Trophoblast cell (in vitro differentiated cells and primary cell): ENCODE measurements at regions not wholly inside any gene's neighbourhood (a gene's known extent, or its start where the extent isn't known, plus 50 kb on each side); places are given as distances from the start of the nearest gene placed in this dataset.

ENCODE experiments used
- DNase-seq, 2 donors: peaks; one replicate each; pipeline ENCODE4 v3.0.0-alpha.2; 2016
- H2AFZ ChIP-seq: 2 replicates; pipeline ENCODE4 v1.6.1; 2013; ENCODE audit warnings: low read length, moderate library complexity, mild to moderate bottlenecking; ENCODE audit not compliant: insufficient read depth, poor library complexity
- H2AK5ac ChIP-seq: 2 replicates; pipeline ENCODE4 v1.6.1; 2013; ENCODE audit warnings: mild to moderate bottlenecking, low read length
- H2BK120ac ChIP-seq: 2 replicates; pipeline ENCODE4 v1.6.1; 2013; ENCODE audit warnings: low read length, mild to moderate bottlenecking, moderate library complexity; ENCODE audit not compliant: insufficient read depth, poor library complexity
- H2BK12ac ChIP-seq: 2 replicates; pipeline ENCODE4 v1.6.1; 2013; ENCODE audit warnings: mild to moderate bottlenecking, low read length, moderate library complexity
- H2BK5ac ChIP-seq: 2 replicates; pipeline ENCODE4 v1.6.1; 2013; ENCODE audit warnings: low read length, low read depth, moderate library complexity, mild to moderate bottlenecking; ENCODE audit not compliant: poor library complexity
- H3K14ac ChIP-seq: 2 replicates; pipeline ENCODE4 v1.6.1; 2013; ENCODE audit warnings: mild to moderate bottlenecking, low read length
- H3K18ac ChIP-seq: 2 replicates; pipeline ENCODE4 v1.6.1; 2013; ENCODE audit warnings: mild to moderate bottlenecking, low read length
- H3K23ac ChIP-seq: 2 replicates; pipeline ENCODE4 v1.6.1; 2013; ENCODE audit warnings: low read length
- H3K27ac ChIP-seq: 2 replicates; pipeline ENCODE4 v1.5.1; 2013; ENCODE audit warnings: low read depth, mild to moderate bottlenecking, inconsistent platforms, low read length, moderate library complexity
- H3K27me3 ChIP-seq: 2 replicates; pipeline ENCODE4 v1.6.1; 2013; ENCODE audit warnings: inconsistent platforms, mild to moderate bottlenecking, low read length, moderate library complexity; ENCODE audit not compliant: insufficient read depth
- H3K36me3 ChIP-seq, 2 experiments: 1 replicate in 1 of 2; 2 replicates in 1 of 2; pipeline ENCODE4 v1.6.1; 2013; ENCODE audit warnings: low read length in 2 of 2, mild to moderate bottlenecking in 2 of 2, moderate library complexity in 1 of 2; ENCODE audit not compliant: insufficient read depth in 2 of 2, control insufficient read depth in 1 of 2
- H3K4ac ChIP-seq: 2 replicates; pipeline ENCODE4 v1.6.1; 2013; ENCODE audit warnings: low read depth, mild to moderate bottlenecking, low read length, moderate library complexity
- H3K4me1 ChIP-seq, 2 experiments: 1 replicate in 1 of 2; 2 replicates in 1 of 2; pipeline ENCODE4 v1.6.1; 2013; ENCODE audit warnings: low read length in 2 of 2, mild to moderate bottlenecking in 2 of 2, moderate library complexity in 1 of 2; ENCODE audit not compliant: insufficient read depth in 2 of 2, control insufficient read depth in 1 of 2
- H3K4me2 ChIP-seq: 2 replicates; pipeline ENCODE4 v1.6.1; 2013; ENCODE audit warnings: inconsistent platforms, mild to moderate bottlenecking, low read length, moderate library complexity
- H3K4me3 ChIP-seq: 2 replicates; pipeline ENCODE4 v1.5.1; 2013; ENCODE audit warnings: mild to moderate bottlenecking, low read depth, low read length, inconsistent platforms
- H3K79me1 ChIP-seq: one replicate; pipeline ENCODE4 v1.6.1; 2013; ENCODE audit warnings: low read length
- H3K79me2 ChIP-seq: 2 replicates; pipeline ENCODE4 v1.6.1; 2013; ENCODE audit warnings: low read length, mild to moderate bottlenecking; ENCODE audit not compliant: control insufficient read depth, insufficient read depth, poor library complexity
- H3K9ac ChIP-seq: 2 replicates; pipeline ENCODE4 v1.6.1; 2013; ENCODE audit warnings: mild to moderate bottlenecking, low read length
- H3K9me3 ChIP-seq: 2 replicates; pipeline ENCODE4 v1.6.1; 2013; ENCODE audit warnings: low read depth, mild to moderate bottlenecking, control low read depth, inconsistent platforms, low read length; ENCODE audit not compliant: insufficient read depth
- H4K12ac ChIP-seq: 2 replicates; pipeline ENCODE4 v1.6.1; 2013; ENCODE audit warnings: low read depth, mild to moderate bottlenecking, low read length, moderate library complexity
- H4K8ac ChIP-seq: 2 replicates; pipeline ENCODE4 v1.6.1; 2013; ENCODE audit warnings: low read depth, mild to moderate bottlenecking, low read length, moderate library complexity
- H4K91ac ChIP-seq: one replicate; pipeline ENCODE4 v1.6.1; 2013; ENCODE audit warnings: low read depth, mild to moderate bottlenecking, low read length, moderate library complexity
- WGBS: extraction: QIAGEN DNeasy Blood & Tissue Kit; methylation state at CpG from one replicate; pipeline ENCODE4 v1.1.7; 2013; ENCODE audit warnings: missing lambda C conversion rate; ENCODE audit not compliant: insufficient read length, insufficient coverage; ENCODE audit errors: extremely low coverage; 5-methylcytosine and 5-hydroxymethylcytosine counted together

DNA sequence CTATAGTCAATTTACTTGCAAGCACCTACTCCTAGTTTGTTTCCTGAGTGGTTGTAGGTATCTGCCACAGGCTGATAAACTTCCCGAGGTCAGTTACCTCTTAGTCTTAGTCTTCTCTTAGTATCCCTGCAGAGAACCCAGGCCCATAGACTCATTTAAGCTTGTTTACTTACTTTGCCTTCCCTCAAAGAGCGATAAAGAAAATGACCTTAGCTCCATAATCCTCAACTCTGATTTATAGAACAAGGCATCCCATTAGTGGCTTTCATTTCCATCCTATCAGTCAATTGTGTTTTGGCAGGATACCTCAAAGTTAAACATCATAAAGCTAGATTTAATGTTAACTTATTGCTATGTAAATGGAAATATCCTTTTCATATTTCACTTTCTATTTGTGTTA, 119.7 kb downstream of the UCHL5 start:
- Histone ChIP-seq H3K14ac (no peak overlapping the region), H3K79me1 (no peaks in the 10 kb centered on the region), H3K79me2 (no peaks in the 10 kb centered on the region), H3K27ac (no peak overlapping the region), H4K12ac (no peak overlapping the region), H3K36me3 (no peaks in the 10 kb centered on the region), H3K23ac (no peak overlapping the region), H3K4ac (no peak overlapping the region), H2AFZ (no peak overlapping the region), H2BK12ac (no peak overlapping the region), H3K9ac (no peak overlapping the region), H3K18ac (no peak overlapping the region), H3K9me3 (no peaks in the 10 kb centered on the region), H2BK5ac (no peak overlapping the region), H4K91ac (no peak overlapping the region), H3K4me2 (no peak overlapping the region), H3K27me3 (no peaks in the 10 kb centered on the region), H2BK120ac (no peak overlapping the region), H4K8ac (no peak overlapping the region), H2AK5ac (no peak overlapping the region), H3K4me3 (no peak overlapping the region), H3K4me1 (no peaks in the 10 kb centered on the region)
- no peak for DNase-seq
- WGBS = no CpG with 5 or more reads among the region's 2 CpGs

DNA sequence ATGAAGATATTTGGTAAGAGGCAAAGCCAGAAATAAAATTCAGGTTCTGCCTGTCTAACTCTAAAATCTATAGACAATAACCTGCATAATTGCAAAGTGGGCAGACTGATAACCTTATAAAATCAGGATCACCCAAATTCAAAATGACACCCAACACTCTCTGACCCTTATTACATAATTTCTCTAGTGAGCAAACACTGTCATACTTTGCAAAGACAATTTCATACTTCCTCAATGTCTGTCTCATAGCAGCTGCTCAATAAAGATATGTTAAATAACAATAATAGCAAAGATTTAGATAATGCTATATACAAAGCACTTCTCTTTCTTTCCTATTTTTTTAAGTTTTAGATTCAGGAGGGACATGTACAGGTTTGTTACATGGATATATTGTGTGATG, 118.5 kb downstream of the UCHL5 start:
- Histone ChIP-seq H3K18ac (no peak overlapping the region), H3K4me2 (no peak overlapping the region), H3K14ac (no peak overlapping the region), H2AK5ac (no peak overlapping the region), H4K12ac (no peak overlapping the region), H3K79me2 (no peaks in the 10 kb centered on the region), H3K9ac (no peak overlapping the region), H3K9me3 (no peaks in the 10 kb centered on the region), H3K23ac (no peak overlapping the region), H2AFZ (no peak overlapping the region), H2BK5ac (no peak overlapping the region), H3K27ac (no peak overlapping the region), H3K27me3 (no peaks in the 10 kb centered on the region), H3K79me1 (no peaks in the 10 kb centered on the region), H3K4me1 (no peaks in the 10 kb centered on the region), H4K91ac (no peak overlapping the region), H2BK12ac (no peak overlapping the region), H3K4ac (no peak overlapping the region), H2BK120ac (no peak overlapping the region), H4K8ac (no peak overlapping the region), H3K4me3 (no peak overlapping the region), H3K36me3 (no peaks in the 10 kb centered on the region)
- DNase-seq = no peak

DNA sequence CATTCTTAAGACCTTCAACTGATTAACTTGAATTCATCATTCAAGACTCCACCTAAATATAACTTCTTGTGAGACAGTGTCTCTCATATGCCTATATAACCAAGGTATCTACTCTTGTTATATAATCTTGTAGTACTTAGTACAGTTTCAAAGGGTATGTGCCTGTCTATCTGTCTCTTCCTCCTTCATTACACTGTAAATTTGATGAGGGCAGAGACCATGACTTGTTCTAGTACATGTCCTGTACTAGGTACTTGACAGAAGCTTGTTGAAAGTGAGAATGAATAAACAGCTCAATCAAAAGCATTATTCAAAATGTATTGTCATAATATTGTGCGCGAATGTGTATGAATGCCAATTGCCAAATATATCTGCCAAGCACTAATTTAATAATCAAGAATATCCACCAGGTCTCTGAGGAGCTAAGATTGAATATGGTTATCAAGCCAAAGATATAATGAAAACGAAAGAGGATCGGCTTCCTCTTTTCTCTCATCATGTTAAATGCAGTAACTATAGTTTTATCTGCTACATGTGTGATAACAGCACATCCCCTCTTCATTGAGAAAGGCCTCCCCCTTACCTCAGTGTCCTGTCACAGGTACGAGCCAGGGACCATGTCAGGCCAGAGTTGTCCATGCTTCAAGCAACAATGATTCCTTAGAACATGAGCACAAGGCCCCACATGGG, 117.3 kb downstream of the UCHL5 start:
- H3K9me3 ChIP-seq = no peaks in the 10 kb centered on the region
- no peak overlapping the region for H3K9ac ChIP-seq
- no peak overlapping the region for H3K4ac ChIP-seq
- H3K4me3 ChIP-seq = no peak overlapping the region
- no peak overlapping the region for H2AFZ ChIP-seq
- H3K79me2 ChIP-seq = no peaks in the 10 kb centered on the region
- H2BK120ac ChIP-seq = no peak overlapping the region
- H3K27ac ChIP-seq = no peak overlapping the region
- no peak overlapping the region for H3K4me2 ChIP-seq
- H4K8ac ChIP-seq = no peak overlapping the region
- no peaks in the 10 kb centered on the region for H3K79me1 ChIP-seq
- no peaks in the 10 kb centered on the region for H3K36me3 ChIP-seq
- no peak for DNase-seq
- no peaks in the 10 kb centered on the region for H3K4me1 ChIP-seq
- no peak overlapping the region for H2BK5ac ChIP-seq
- H4K91ac ChIP-seq = no peak overlapping the region
- H3K14ac ChIP-seq = no peak overlapping the region
- H3K23ac ChIP-seq = no peak overlapping the region
- H2AK5ac ChIP-seq = no peak overlapping the region
- no CpG with 5 or more reads among the region's 5 CpGs for WGBS
- H3K27me3 ChIP-seq = no peaks in the 10 kb centered on the region
- no peak overlapping the region for H3K18ac ChIP-seq
- no peak overlapping the region for H2BK12ac ChIP-seq
- no peak overlapping the region for H4K12ac ChIP-seq

DNA sequence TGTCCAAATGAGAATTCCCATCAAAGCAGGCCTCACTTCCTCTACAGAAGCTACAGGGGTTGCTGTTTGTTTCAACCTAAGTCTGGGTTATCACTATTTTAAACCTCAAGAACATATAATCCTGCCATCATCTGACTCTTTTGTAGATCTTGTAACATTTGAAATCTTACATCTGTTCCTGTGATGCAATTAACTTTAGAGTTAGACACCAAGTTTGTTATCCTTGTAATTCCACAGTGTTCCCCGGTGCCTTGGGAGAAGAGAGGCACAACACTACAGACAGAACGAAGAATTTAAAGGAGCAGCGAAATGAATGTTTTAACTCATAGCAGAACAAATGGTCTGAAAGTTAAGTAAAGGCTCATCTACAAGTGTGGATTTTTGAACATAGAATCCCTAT, 116.1 kb downstream of the UCHL5 start:
- no peak overlapping the region for H4K8ac ChIP-seq
- no CpG with 5 or more reads among the region's 3 CpGs for WGBS
- no peak overlapping the region for H2AK5ac ChIP-seq
- no peak overlapping the region for H3K27ac ChIP-seq
- no peak overlapping the region for H3K18ac ChIP-seq
- H3K4me2 ChIP-seq = no peak overlapping the region
- H3K4ac ChIP-seq = no peak overlapping the region
- no peak overlapping the region for H3K14ac ChIP-seq
- no peak overlapping the region for H2BK12ac ChIP-seq
- no peak overlapping the region for H2BK5ac ChIP-seq
- H4K12ac ChIP-seq = no peak overlapping the region
- H3K9ac ChIP-seq = no peak overlapping the region
- no peaks in the 10 kb centered on the region for H3K36me3 ChIP-seq
- H3K4me3 ChIP-seq = no peak overlapping the region
- H3K27me3 ChIP-seq = no peaks in the 10 kb centered on the region
- H2BK120ac ChIP-seq = no peak overlapping the region
- no peak for DNase-seq
- H2AFZ ChIP-seq = no peak overlapping the region
- no peaks in the 10 kb centered on the region for H3K79me1 ChIP-seq
- H3K4me1 ChIP-seq = no peaks in the 10 kb centered on the region
- H3K79me2 ChIP-seq = no peaks in the 10 kb centered on the region
- no peaks in the 10 kb centered on the region for H3K9me3 ChIP-seq
- no peak overlapping the region for H4K91ac ChIP-seq
- no peak overlapping the region for H3K23ac ChIP-seq
